Lower lobe of right lung (tissue), 2 donors: ENCODE measurements at regions not wholly inside any gene's neighbourhood (a gene's known extent, or its start where the extent isn't known, plus 50 kb on each side); places are given as distances from the start of the nearest gene placed in this dataset.
"Not testable (repeated sequence)": the region's sequence is repeated elsewhere in the genome, so short reads cannot be mapped to it uniquely, and the experiment has no call there.

ENCODE experiments used
- ATAC-seq, 2 donors: fragments of 200-7000 bp; cut with Tn5 transposase; one replicate each; pipeline ENCODE4 v1.9.1; 2020 to 2022; ENCODE audit warnings: mild to moderate bottlenecking in 2 of 2, moderate library complexity in 2 of 2
- DNase-seq: peaks from one replicate; pipeline ENCODE4 v3.0.0-alpha.2; 2020
- H3K27ac ChIP-seq: fragments of 200-600 bp; one replicate; pipeline ENCODE4 v1.8.0; 2022
- H3K27me3 ChIP-seq: fragments of 200-600 bp; one replicate; pipeline ENCODE4 v1.8.0; 2022; ENCODE audit warnings: low read depth
- H3K36me3 ChIP-seq: fragments of 200-600 bp; one replicate; pipeline ENCODE4 v1.8.0; 2022; ENCODE audit warnings: mild to moderate bottlenecking
- H3K4me1 ChIP-seq: fragments of 200-600 bp; one replicate; pipeline ENCODE4 v1.8.0; 2022
- H3K4me3 ChIP-seq: fragments of 200-600 bp; one replicate; pipeline ENCODE4 v1.8.0; 2022; ENCODE audit warnings: mild to moderate bottlenecking
- H3K9me3 ChIP-seq: fragments of 200-600 bp; one replicate; pipeline ENCODE4 v1.8.0; 2022
- CTCF ChIP-seq: fragments of 200-600 bp; IDR thresholded peaks from one replicate; pipeline ENCODE4 v1.8.0; 2022; ENCODE audit warnings: antibody characterized with exemption, mild to moderate bottlenecking
- intact Hi-C: fragments of 100-400 bp; cut with DNase I; formaldehyde crosslinking; loops from one replicate; pipeline ENCODE4 v1.11.0; 2022
- donor health status: DM: no; HTN: yes; CAD: no; lungs with severe emphysema.

GRCh38 chrX:82732861-82733260, 775.2 kb upstream of the POU3F4 start:
- DNase-seq (no peak), ATAC-seq (no peak)
- intact Hi-C loops = no loop called here
- H3K9me3 ChIP-seq = no peaks in the 10 kb centered on the region
- no peaks in the 10 kb centered on the region for H3K36me3 ChIP-seq
- H3K27ac ChIP-seq = no peak overlapping the region
- no peak overlapping the region for H3K4me3 ChIP-seq
- no peak for TF ChIP-seq CTCF
- no peaks in the 10 kb centered on the region for H3K27me3 ChIP-seq
- no peaks in the 10 kb centered on the region for H3K4me1 ChIP-seq

GRCh38 chrX:82734140-82734539, 774.0 kb upstream of the POU3F4 start:
- Histone ChIP-seq H3K27ac (no peak overlapping the region), H3K9me3 (no peaks in the 10 kb centered on the region), H3K36me3 (no peaks in the 10 kb centered on the region), H3K27me3 (no peaks in the 10 kb centered on the region), H3K4me3 (no peak overlapping the region), H3K4me1 (no peaks in the 10 kb centered on the region)
- DNase-seq = no peak
- no peak for ATAC-seq
- intact Hi-C loops = no loop called here
- no peak for TF ChIP-seq CTCF

GRCh38 chrX:82738313-82738712, 769.8 kb upstream of the POU3F4 start:
- intact Hi-C loops, H3K9me3 ChIP-seq, H3K27ac ChIP-seq, H3K27me3 ChIP-seq, DNase-seq, ATAC-seq, H3K4me1 ChIP-seq, H3K36me3 ChIP-seq, H3K4me3 ChIP-seq: not testable (repeated sequence)

GRCh38 chrX:82742351-82742750, 765.7 kb upstream of the POU3F4 start:
- intact Hi-C loops = no loop called here
- no peak overlapping the region for H3K4me3 ChIP-seq
- TF ChIP-seq CTCF = no peak
- no peaks in the 10 kb centered on the region for H3K9me3 ChIP-seq
- DNase-seq (no peak), ATAC-seq (no peak)
- H3K27ac ChIP-seq = no peak overlapping the region
- H3K4me1 ChIP-seq = no peaks in the 10 kb centered on the region
- no peaks in the 10 kb centered on the region for H3K27me3 ChIP-seq
- H3K36me3 ChIP-seq = no peaks in the 10 kb centered on the region

- H3K4me3 ChIP-seq, H3K9me3 ChIP-seq, DNase-seq: not testable (repeated sequence)
Observed at GRCh38 chrX:82745725-82746124, 762.4 kb upstream of the POU3F4 start.

GRCh38 chrX:82748906-82749505, 759.1 kb upstream of the POU3F4 start:
- intact Hi-C loops = no loop called here
- ATAC-seq (no peak), DNase-seq (no peak)
- Histone ChIP-seq H3K4me3 (no peak overlapping the region), H3K27ac (no peak overlapping the region), H3K36me3 (no peaks in the 10 kb centered on the region), H3K9me3 (no peaks in the 10 kb centered on the region), H3K27me3 (no peaks in the 10 kb centered on the region), H3K4me1 (no peaks in the 10 kb centered on the region)
- TF ChIP-seq CTCF = no peak

More at GRCh38 chrX:82745725-82746124, 762.4 kb upstream of the POU3F4 start:
- ATAC-seq, H3K4me1 ChIP-seq, H3K36me3 ChIP-seq, H3K27ac ChIP-seq, intact Hi-C loops, H3K27me3 ChIP-seq: not testable (repeated sequence)

GRCh38 chrX:82756272-82756671, 751.8 kb upstream of the POU3F4 start:
- no peak overlapping the region for H3K4me3 ChIP-seq
- no peaks in the 10 kb centered on the region for H3K9me3 ChIP-seq

More at GRCh38 chrX:82756272-82756671, 751.8 kb upstream of the POU3F4 start:
- no peaks in the 10 kb centered on the region for H3K4me1 ChIP-seq
- ATAC-seq = no peak
- H3K27me3 ChIP-seq = no peaks in the 10 kb centered on the region
- no peak for TF ChIP-seq CTCF
- H3K27ac ChIP-seq = no peak overlapping the region
- no peak for DNase-seq
- intact Hi-C loops = no loop called here
- no peaks in the 10 kb centered on the region for H3K36me3 ChIP-seq
